Psoas muscle (tissue), 7 donors: ENCODE measurements at regions not wholly inside any gene's neighbourhood (a gene's known extent, or its start where the extent isn't known, plus 50 kb on each side); places are given as distances from the start of the nearest gene placed in this dataset.
A peak's percentile ranks its signal among the peaks of the same experiment; 100 is the strongest.

Source experiments
- ATAC-seq, 4 donors: fragments of 200-7000 bp; cut with Tn5 transposase; one replicate each; pipeline ENCODE4 v1.9.1; 2020; ENCODE audit warnings: moderate library complexity in 3 of 4, mild to moderate bottlenecking in 2 of 4
- DNase-seq, 2 donors: peaks; one replicate each; pipeline ENCODE4 v3.0.0-alpha.2; 2020
- H3K27ac ChIP-seq: fragments of 200-600 bp; one replicate; pipeline ENCODE4 v1.8.0; 2022
- H3K27me3 ChIP-seq, 3 donors: fragments of 200-600 bp in 1 of 3; one replicate each; pipeline versions ENCODE4 v1.6.1 to v1.8.0; 2013 to 2022; ENCODE audit warnings: low read length in 2 of 3, mild to moderate bottlenecking in 2 of 3, moderate library complexity in 1 of 3; ENCODE audit not compliant: insufficient read depth in 3 of 3
- H3K36me3 ChIP-seq, 2 donors: fragments of 200-600 bp in 1 of 2; one replicate each; pipeline versions ENCODE4 v1.6.1 to v1.8.0; 2013 to 2022; ENCODE audit warnings: low read depth in 1 of 2, mild to moderate bottlenecking in 1 of 2, moderate library complexity in 1 of 2; ENCODE audit not compliant: insufficient read depth in 1 of 2
- H3K4me1 ChIP-seq: fragments of 200-600 bp; one replicate; pipeline ENCODE4 v1.8.0; 2022
- H3K4me3 ChIP-seq: fragments of 200-600 bp; one replicate; pipeline ENCODE4 v1.8.0; 2022; ENCODE audit warnings: mild to moderate bottlenecking
- H3K9me3 ChIP-seq: fragments of 200-600 bp; one replicate; pipeline ENCODE4 v1.8.0; 2022
- CTCF ChIP-seq: fragments of 200-600 bp; IDR thresholded peaks from one replicate; pipeline ENCODE4 v1.8.0; 2022; ENCODE audit warnings: antibody characterized with exemption
- WGBS, 3 donors: extraction: QIAGEN DNeasy Blood & Tissue Kit; methylation state at CpG; one replicate each; pipeline versions ENCODE4 v1.1.6 to v1.1.7; 2013; 5-methylcytosine and 5-hydroxymethylcytosine counted together
- intact Hi-C, 2 donors: fragments of 100-400 bp; cut with DNase I; formaldehyde crosslinking; loops; one replicate each; pipeline versions ENCODE4 v1.11.0 to v1.14.2; 2022
- donor health status: healthy with polysubstance abuse.
- donor health status: DM: no; HTN: no; CAD: no; lungs with moderate emphysema.
- donor health status: Bipolar disorder and iron deficiency.
- donor health status: healthy.
- donor health status: DM: yes; HTN: yes; CAD: no.
- donor health status: DM: no; HTN: no; CAD: no.
- donor health status: DM: yes; HTN: yes; CAD: no.

- no peak overlapping the region for H3K4me3 ChIP-seq
- H3K9me3 ChIP-seq, result no peaks in the 10 kb centered on the region
- no peak for TF ChIP-seq CTCF
- ATAC-seq (no peak), DNase-seq (no peak)
- no peaks in the 10 kb centered on the region for H3K4me1 ChIP-seq
- no peaks in the 10 kb centered on the region for H3K36me3 ChIP-seq
- 41 to 61% (median 55%) methylated on average over 2 of the region's 2 CpGs for WGBS, 3 donors
- no peak overlapping the region for H3K27ac ChIP-seq
- peaks cover 0 to 1% (median 0%) of the 10 kb centered on the region in 3 donors for H3K27me3 ChIP-seq
- intact Hi-C loops, result no loop called here
These were observed 311.5 kb upstream of the OR4E1 start for GRCh38 chr14:21985081-21985480.

- Histone ChIP-seq H3K27me3 (no peaks in the 10 kb centered on the region), H3K36me3 (no peaks in the 10 kb centered on the region), H3K4me1 (no peaks in the 10 kb centered on the region), H3K4me3 (no peak overlapping the region), H3K27ac (no peak overlapping the region), H3K9me3 (no peaks in the 10 kb centered on the region)
- no peak for DNase-seq
- ATAC-seq, result no peak
- intact Hi-C loops, result no loop called here
- TF ChIP-seq CTCF, result no peak
- 71 to 76% (median 74%) methylated on average over 5 of the region's 5 CpGs for WGBS, 3 donors
These were observed 305.3 kb upstream of the OR4E1 start for GRCh38 chr14:21978999-21979314.

- intact Hi-C loops, result no loop called here
- Histone ChIP-seq H3K36me3 (no peaks in the 10 kb centered on the region), H3K4me3 (no peak overlapping the region), H3K9me3 (no peaks in the 10 kb centered on the region), H3K27me3 (no peaks in the 10 kb centered on the region), H3K4me1 (no peaks in the 10 kb centered on the region), H3K27ac (no peak overlapping the region)
- DNase-seq (peak in 1 of 2 donors; percentile 19), ATAC-seq (no peak)
- TF ChIP-seq CTCF, result peak; percentile 24
- 38 to 42% (median 39%) methylated on average over 11 of the region's 11 CpGs for WGBS, 3 donors
These were observed 304.8 kb upstream of the OR4E1 start for GRCh38 chr14:21978184-21978998.

- H3K27me3 ChIP-seq, result no peaks in the 10 kb centered on the region
- no peak for DNase-seq
- WGBS, 3 donors, result 86 to 91% (median 90%) methylated on average over 2 of the region's 2 CpGs
- no peak for TF ChIP-seq CTCF
- H3K36me3 ChIP-seq, result no peaks in the 10 kb centered on the region
- intact Hi-C loops, result no loop called here
- no peak for ATAC-seq
- no peaks in the 10 kb centered on the region for H3K4me1 ChIP-seq
- H3K9me3 ChIP-seq, result no peaks in the 10 kb centered on the region
- H3K27ac ChIP-seq, result no peak overlapping the region
- no peak overlapping the region for H3K4me3 ChIP-seq
These were observed 301.1 kb upstream of the OR4E1 start for GRCh38 chr14:21974741-21975140.

GRCh38 chr14:21965042-21965441 lies 291.4 kb upstream of the OR4E1 start:
- intact Hi-C loops, result no loop called here

More at GRCh38 chr14:21965042-21965441, 291.4 kb upstream of the OR4E1 start:
- 71 to 81% (median 73%) methylated on average over 1 of the region's 1 CpG for WGBS, 3 donors
- ATAC-seq (no peak), DNase-seq (no peak)
- Histone ChIP-seq H3K4me1 (no peaks in the 10 kb centered on the region), H3K27ac (no peak overlapping the region), H3K27me3 (no peaks in the 10 kb centered on the region), H3K9me3 (no peaks in the 10 kb centered on the region), H3K36me3 (no peaks in the 10 kb centered on the region), H3K4me3 (no peak overlapping the region)
- no peak for TF ChIP-seq CTCF
